IMR-90 (cell line): ENCODE measurements at regions not wholly inside any gene's neighbourhood (a gene's known extent, or its start where the extent isn't known, plus 50 kb on each side); places are given as distances from the start of the nearest gene placed in this dataset.

Source experiments
- ATAC-seq: fragments of 200-7000 bp; cut with Tn5 transposase; 2 replicates; pipeline ENCODE4 v1.9.1; 2020; ENCODE audit warnings: low read depth, mild to moderate bottlenecking, moderate library complexity
- BruUV-seq: library from RNA; stranded (reverse); fragments of 400-500 nt; replicated peaks from 2 replicates; lab custom pipeline; 2021; lab: Mats Ljungman, UMichigan
- CTCF ChIA-PET: fragments of 300-600 bp; formaldehyde crosslinking; extraction: SDS; loops from one replicate; lab custom pipeline; 2021; ENCODE audit warnings: antibody characterized with exemption; lab: Yijun Ruan, JAX
- POLR2A ChIA-PET: fragments of 300-600 bp; sonication (Branson Sonifier 250); formaldehyde crosslinking; loops from one replicate; lab custom pipeline; 2022; ENCODE audit warnings: antibody characterized with exemption; ENCODE audit not compliant: unreplicated experiment; lab: Charles Lee
- DNase-seq: peaks from one replicate; pipeline ENCODE4 v3.0.0; 2013
- H2AFZ ChIP-seq: replicated peaks from 2 replicates; pipeline ENCODE3; 2013; ENCODE audit warnings: low read length, mild to moderate bottlenecking; ENCODE audit not compliant: poor library complexity
- H2AK5ac ChIP-seq: 2 replicates; pipeline ENCODE4 v1.6.1; 2013; ENCODE audit warnings: low read depth, low read length, inconsistent platforms
- H2AK9ac ChIP-seq: replicated peaks from 2 replicates; pipeline ENCODE3; 2013; ENCODE audit warnings: mild to moderate bottlenecking, low read depth, low read length, moderate library complexity; ENCODE audit not compliant: poor library complexity
- H2BK120ac ChIP-seq: 2 replicates; pipeline ENCODE4 v1.6.1; 2013; ENCODE audit warnings: low read depth, low read length, inconsistent platforms
- H2BK15ac ChIP-seq: 3 replicates; pipeline ENCODE4 v1.6.1; 2013; ENCODE audit warnings: low read depth, low read length, inconsistent platforms
- H2BK20ac ChIP-seq: 2 replicates; pipeline ENCODE4 v1.6.1; 2013; ENCODE audit warnings: low read depth, mild to moderate bottlenecking, inconsistent platforms, low read length, moderate library complexity
- H2BK5ac ChIP-seq: 2 replicates; pipeline ENCODE4 v1.6.1; 2013; ENCODE audit warnings: mild to moderate bottlenecking, low read depth, low read length, inconsistent platforms; ENCODE audit not compliant: poor library complexity, severe bottlenecking
- H3K14ac ChIP-seq: replicated peaks from 2 replicates; pipeline ENCODE4 v1.6.1; 2013; ENCODE audit warnings: low read depth, low read length, inconsistent platforms
- H3K18ac ChIP-seq: 2 replicates; pipeline ENCODE4 v1.6.1; 2013; ENCODE audit warnings: low read depth, low read length, control low read depth
- H3K23ac ChIP-seq: 2 replicates; pipeline ENCODE4 v1.6.1; 2013; ENCODE audit warnings: low read depth, low read length, inconsistent platforms
- H3K27ac ChIP-seq: 2 replicates; pipeline ENCODE4 v1.5.1; 2013; ENCODE audit warnings: mild to moderate bottlenecking, control low read depth, low read length; ENCODE audit not compliant: insufficient read depth
- H3K27me3 ChIP-seq: 2 replicates; pipeline ENCODE4 v1.6.1; 2013; ENCODE audit warnings: low read length; ENCODE audit not compliant: control insufficient read depth, insufficient read depth
- H3K36me3 ChIP-seq: 2 replicates; pipeline ENCODE4 v1.6.1; 2013; ENCODE audit warnings: low read length, mixed read lengths; ENCODE audit not compliant: control insufficient read depth, insufficient read depth
- H3K4ac ChIP-seq: 2 replicates; pipeline ENCODE4 v1.6.1; 2013; ENCODE audit warnings: low read depth, low read length, inconsistent platforms
- H3K4me1 ChIP-seq: 2 replicates; pipeline ENCODE4 v1.6.1; 2013; ENCODE audit warnings: low read length, mixed read lengths; ENCODE audit not compliant: control insufficient read depth, insufficient read depth
- H3K4me2 ChIP-seq: 2 replicates; pipeline ENCODE4 v1.6.1; 2013; ENCODE audit warnings: low read depth, mild to moderate bottlenecking, control low read depth, low read length, moderate library complexity
- H3K4me3 ChIP-seq: 2 replicates; pipeline ENCODE4 v1.5.1; 2013; ENCODE audit warnings: low read depth, mild to moderate bottlenecking, control low read depth, low read length, moderate library complexity; ENCODE audit not compliant: insufficient read depth
- H3K56ac ChIP-seq: 2 replicates; pipeline ENCODE4 v1.6.1; 2013; ENCODE audit warnings: low read length, inconsistent platforms; ENCODE audit not compliant: insufficient read depth; ENCODE audit errors: extremely low read depth
- H3K79me1 ChIP-seq, 2 experiments: 2 replicates each; pipeline ENCODE4 v1.6.1; 2013; ENCODE audit warnings: low read length in 2 of 2, inconsistent platforms in 1 of 2, low read depth in 1 of 2
- H3K9ac ChIP-seq: 2 replicates; pipeline ENCODE4 v1.6.1; 2013; ENCODE audit warnings: low read depth, low read length, control low read depth
- H3K9me1 ChIP-seq: 2 replicates; pipeline ENCODE4 v1.6.1; 2013; ENCODE audit warnings: low read length, inconsistent platforms; ENCODE audit not compliant: insufficient read depth
- H3K9me3 ChIP-seq: 2 replicates; pipeline ENCODE4 v1.6.1; 2013; ENCODE audit warnings: low read length; ENCODE audit not compliant: control insufficient read depth, insufficient read depth
- H4K20me1 ChIP-seq: 2 replicates; pipeline ENCODE4 v1.6.1; 2013; ENCODE audit warnings: low read length, inconsistent platforms; ENCODE audit not compliant: insufficient read depth
- H4K5ac ChIP-seq: 2 replicates; pipeline ENCODE4 v1.6.1; 2013; ENCODE audit warnings: mild to moderate bottlenecking, low read depth, low read length, control low read depth
- H4K8ac ChIP-seq, 2 experiments: 2 replicates each; pipeline ENCODE4 v1.6.1; 2013; ENCODE audit warnings: low read depth in 2 of 2, low read length in 2 of 2, control low read depth in 1 of 2, inconsistent platforms in 1 of 2
- H4K91ac ChIP-seq: 2 replicates; pipeline ENCODE4 v1.6.1; 2013; ENCODE audit warnings: low read depth, low read length, inconsistent platforms; ENCODE audit not compliant: insufficient read depth
- CHD1 ChIP-seq: IDR thresholded peaks from 2 replicates; pipeline ENCODE4 v1.6.1; 2012; ENCODE audit warnings: low read depth, low read length, improper control_type of control experiment
- FOS ChIP-seq: fragments of 150-350 bp; IDR thresholded peaks from 2 replicates; pipeline ENCODE4 v1.6.1; 2016; ENCODE audit warnings: low read depth, low read length
- MAFK ChIP-seq: IDR thresholded peaks from 2 replicates; pipeline ENCODE4 v1.6.1; 2012; ENCODE audit warnings: low read depth, low read length, improper control_type of control experiment
- MXI1 ChIP-seq: IDR thresholded peaks from 2 replicates; pipeline ENCODE4 v1.6.1; 2012; ENCODE audit warnings: low read depth, mild to moderate bottlenecking, low read length, moderate library complexity, borderline replicate concordance
- RCOR1 ChIP-seq: IDR thresholded peaks from 2 replicates; pipeline ENCODE4 v1.6.1; 2012; ENCODE audit warnings: mild to moderate bottlenecking, low read length, improper control_type of control experiment; ENCODE audit not compliant: insufficient replicate concordance
- WGBS, 2 experiments: methylation state at CpG; one replicate each; pipeline versions ENCODE4 v1.1.5 to v1.1.7; 2013; ENCODE audit warnings: missing lambda C conversion rate in 2 of 2; ENCODE audit not compliant: insufficient read length in 1 of 2; ENCODE audit errors: extremely low coverage in 2 of 2; 5-methylcytosine and 5-hydroxymethylcytosine counted together
- dilution Hi-C: fragments of 300-500 bp; cut with HindIII; formaldehyde crosslinking; loops from one replicate; pipeline ENCODE4 v1.14.3; 2018; ENCODE audit warnings: low sequenced_read_pairs; ENCODE audit not compliant: unreplicated experiment
- in situ Hi-C: fragments of 300-500 bp; cut with MboI; formaldehyde crosslinking; loops from 3 replicates; pipeline ENCODE4 v1.14.3; 2019; ENCODE audit warnings: low sequenced_read_pairs, inconsistent platforms, mixed read lengths
- intact Hi-C: fragments of 100-400 bp; cut with micrococcal nuclease; formaldehyde crosslinking; loops from 2 replicates; pipeline ENCODE4 v1.10.0; 2022

GRCh38 chr4:147355847-147356246 is 125.0 kb upstream of the EDNRA start:
- Histone ChIP-seq H3K4me2 (peak overlapping the region; percentile 72; the same call in 1 of the 2 replicates), H3K23ac (peak overlapping the region; percentile 14; the same call in 1 of the 2 replicates), H3K14ac (0 out of 2 replicates have a peak overlapping the region, but pooled peaks have one; percentile 35), H2BK20ac (peak overlapping the region; percentile 68; the same call in 1 of the 2 replicates), H3K27ac (no peak overlapping the region), H3K9me1 (peaks cover 7% of the 10 kb centered on the region; the same call in 1 of the 2 replicates), H2AK5ac (no peak overlapping the region), H2BK15ac (peak overlapping the region; percentile 43; the same call in 2 of the 3 replicates), H3K4ac (peak overlapping the region; percentile 51; the same call in 1 of the 2 replicates), H4K20me1 (no peaks in the 10 kb centered on the region), H2BK5ac (peak overlapping the region; percentile 92), H3K4me1 (peaks cover 18% of the 10 kb centered on the region), H3K18ac (peak overlapping the region; percentile 73; the same call in 1 of the 2 replicates), H3K9me3 (peaks cover 2% of the 10 kb centered on the region; the same call in 1 of the 2 replicates), H3K36me3 (no peaks in the 10 kb centered on the region), H3K27me3 (no peaks in the 10 kb centered on the region), H4K5ac (no peak overlapping the region; the same call in 1 of the 2 replicates), H3K79me1 (no peaks in the 10 kb centered on the region), H4K91ac (no peak overlapping the region), H3K4me3 (no peak overlapping the region), H3K56ac (no peak overlapping the region), H3K9ac (no peak overlapping the region), H4K8ac (peak overlapping the region in 1 of 2 experiments; percentile 23; a peak in 2 of 4 replicates), H2AFZ (no peak overlapping the region), H2AK9ac (no peak overlapping the region), H2BK120ac (peak overlapping the region; percentile 60; the same call in 1 of the 2 replicates)
- ChIA-PET CTCF (interaction anchor here (1.0 kb wide), 1 partner anchor 9 kb away, joined by 3 read pairs; no protein-coding TSS in a partner anchor), POLR2A (no interaction called here)
- in situ Hi-C loops: no loop called here
- TF ChIP-seq MAFK: 0 out of 2 replicates have a peak, but pooled peaks have one; percentile 3
- no peak for TF ChIP-seq MXI1
- TF ChIP-seq CHD1: no peak
- TF ChIP-seq FOS: peak; percentile 60
- peak; percentile 52 for TF ChIP-seq RCOR1
- peak; percentile 79 for ATAC-seq
- peak; percentile 97 for DNase-seq
- no CpG with 5 or more reads among the region's 1 CpG for WGBS, 2 experiments
- intact Hi-C loops: no loop called here
- BruUV-seq: no TSS peak
- dilution Hi-C loops: no loop called here
